HG03432 (cell line): ENCODE measurements at regions not wholly inside any gene's neighbourhood (a gene's known extent, or its start where the extent isn't known, plus 50 kb on each side); places are given as distances from the start of the nearest gene placed in this dataset.
"Not testable (repeated sequence)": the region's sequence is repeated elsewhere in the genome, so short reads cannot be mapped to it uniquely, and the experiment has no call there.

Experiments used
- ATAC-seq: cut with Tn5 transposase; IDR thresholded peaks from one replicate; pipeline ENCODE4 v1.9.1; 2021; ENCODE audit warnings: mild to moderate bottlenecking, moderate library complexity; ENCODE audit not compliant: unreplicated experiment

- no peak for ATAC-seq
Observed at GRCh38 chr1:98299313-98299712, 362.2 kb upstream of the SNX7 start.

GRCh38 chr1:98298319-98298718, 363.2 kb upstream of the SNX7 start:
- ATAC-seq, result no peak

- ATAC-seq, result no peak
Observed at GRCh38 chr1:98296681-98297080, 364.8 kb upstream of the SNX7 start.

GRCh38 chr1:98294127-98294526, 367.4 kb upstream of the SNX7 start:
- ATAC-seq, result no peak

- no peak for ATAC-seq
Observed at GRCh38 chr1:98292994-98293393, 368.5 kb upstream of the SNX7 start.

- no peak for ATAC-seq
Observed at GRCh38 chr1:98289311-98289710, 368.5 kb upstream of the DPYD start.

- no peak for ATAC-seq
Observed at GRCh38 chr1:98288494-98288893, 367.7 kb upstream of the DPYD start.

GRCh38 chr1:98287626-98288025, 366.8 kb upstream of the DPYD start:
- no peak for ATAC-seq

GRCh38 chr1:98286656-98287055, 365.8 kb upstream of the DPYD start:
- no peak for ATAC-seq

- not testable (repeated sequence) for ATAC-seq
Observed at GRCh38 chr1:98285286-98285685, 364.5 kb upstream of the DPYD start.

- ATAC-seq, result no peak
Observed at GRCh38 chr1:98280049-98280448, 359.2 kb upstream of the DPYD start.

GRCh38 chr1:98278055-98278454, 357.2 kb upstream of the DPYD start:
- ATAC-seq, result no peak

- no peak for ATAC-seq
Observed at GRCh38 chr1:98277118-98277517, 356.3 kb upstream of the DPYD start.

- no peak for ATAC-seq
Observed at GRCh38 chr1:98276514-98276913, 355.7 kb upstream of the DPYD start.

- ATAC-seq, result no peak
Observed at GRCh38 chr1:98268316-98268715, 347.5 kb upstream of the DPYD start.

- ATAC-seq, result no peak
Observed at GRCh38 chr1:98267423-98267822, 346.6 kb upstream of the DPYD start.

- ATAC-seq, result no peak
Observed at GRCh38 chr1:98264727-98265126, 343.9 kb upstream of the DPYD start.

GRCh38 chr1:98260839-98261238, 340.0 kb upstream of the DPYD start:
- no peak for ATAC-seq

- ATAC-seq, result no peak
Observed at GRCh38 chr1:98260412-98260811, 339.6 kb upstream of the DPYD start.

GRCh38 chr1:98256700-98257099, 335.9 kb upstream of the DPYD start:
- ATAC-seq, result no peak

GRCh38 chr1:98253145-98253544, 332.3 kb upstream of the DPYD start:
- no peak for ATAC-seq

GRCh38 chr1:98251497-98251896, 330.7 kb upstream of the DPYD start:
- ATAC-seq, result no peak

- no peak for ATAC-seq
Observed at GRCh38 chr1:98232678-98233077, 311.8 kb upstream of the DPYD start.

GRCh38 chr1:98222706-98223105, 301.9 kb upstream of the DPYD start:
- ATAC-seq, result no peak
